Hypothalamus (tissue), 51 donors: ENCODE measurements at regions not wholly inside any gene's neighbourhood (a gene's known extent, or its start where the extent isn't known, plus 50 kb on each side); places are given as distances from the start of the nearest gene placed in this dataset.

ENCODE experiments used
- DNase-seq, 51 donors: peaks; one replicate each; lab custom pipeline; 2025; lab: John Stamatoyannopoulos, UW

- no peak for DNase-seq
Observed at GRCh38 chrX:120819126-120819525, 56.5 kb downstream of the CT47B1 start.

- DNase-seq, result no peak
Observed at GRCh38 chrX:120813982-120814381, 61.7 kb downstream of the CT47B1 start.

DNA sequence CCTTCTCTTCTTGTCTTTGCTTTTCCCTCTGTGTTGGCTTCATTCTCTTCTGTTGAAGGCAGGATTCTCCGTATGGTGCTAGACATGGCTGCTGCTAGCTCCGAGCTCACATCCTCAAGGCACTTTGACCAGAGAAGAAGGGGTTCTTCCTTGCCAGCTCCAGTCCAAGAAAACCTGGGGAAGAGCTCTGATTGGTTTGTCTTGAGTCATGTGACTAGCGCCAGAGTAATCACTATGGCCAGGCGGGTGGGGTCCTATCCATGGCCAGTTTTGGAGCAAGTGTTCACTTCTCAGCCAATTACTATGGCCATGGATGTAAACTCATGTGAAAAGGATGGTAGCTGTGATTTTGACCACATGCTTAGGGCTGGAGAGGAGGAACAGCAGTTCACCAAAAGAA lies 74.2 kb downstream of the CT47B1 start:
- no peak for DNase-seq

GRCh38 chrX:120797188-120797851 lies 78.3 kb downstream of the CT47B1 start:
- DNase-seq, result peak in 1 of 51 donors; percentile 39

DNA sequence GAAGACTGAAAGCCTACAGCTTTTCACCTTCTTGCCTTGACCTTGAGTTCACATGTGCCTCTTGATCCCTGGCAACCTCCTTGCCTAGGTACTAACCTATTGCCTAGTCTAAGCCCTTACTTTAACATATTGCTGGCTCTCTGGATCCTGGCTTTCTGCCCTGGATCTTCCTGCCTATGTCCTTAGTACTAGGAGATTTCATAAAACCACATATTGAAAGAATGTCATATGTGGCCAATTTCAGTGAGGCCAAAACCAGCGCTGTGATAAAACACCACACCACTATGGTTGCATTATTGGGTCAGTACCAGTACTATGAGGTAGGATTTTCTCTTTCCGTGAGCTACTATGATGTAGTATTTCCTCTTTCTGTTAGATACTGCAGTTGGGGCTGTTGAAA lies 80.4 kb downstream of the CT47B1 start:
- DNase-seq, result no peak

- no peak for DNase-seq
Observed at GRCh38 chrX:120794525-120794975, 81.1 kb downstream of the CT47B1 start.

GRCh38 chrX:120793098-120793497 lies 82.6 kb downstream of the CT47B1 start:
- no peak for DNase-seq

GRCh38 chrX:120791013-120791643 lies 84.5 kb downstream of the CT47B1 start:
- peak in 15 of 51 donors; percentile 0 to 34 (median 3) for DNase-seq

GRCh38 chrX:120790552-120790951 lies 85.1 kb downstream of the CT47B1 start:
- no peak for DNase-seq

DNA sequence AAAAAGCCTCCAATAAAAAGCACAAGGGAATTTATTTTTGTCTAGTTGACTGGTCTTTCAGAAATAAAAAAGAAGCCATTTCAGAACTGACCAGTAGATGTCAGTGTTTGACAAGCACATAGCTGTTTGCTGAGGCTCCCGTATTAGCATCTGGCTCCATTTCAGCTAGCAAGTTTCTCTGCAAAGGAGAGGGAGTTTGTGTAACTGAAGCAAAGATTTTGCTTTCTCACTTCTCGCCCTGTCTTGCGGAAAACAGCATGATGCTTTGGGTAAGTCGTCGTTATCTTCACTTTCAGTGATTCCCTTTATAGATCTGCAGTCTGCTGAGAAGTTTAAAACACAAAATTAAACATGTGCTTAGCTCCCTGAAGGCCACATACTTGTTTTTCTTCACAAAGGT lies 85.5 kb downstream of the CT47B1 start:
- peak in 20 of 51 donors; percentile 0 to 38 (median 2) for DNase-seq

- DNase-seq, result no peak
Observed at GRCh38 chrX:120781403-120781802, 94.3 kb downstream of the CT47B1 start.

GRCh38 chrX:120775959-120776358 lies 99.7 kb downstream of the CT47B1 start:
- DNase-seq, result no peak

DNA sequence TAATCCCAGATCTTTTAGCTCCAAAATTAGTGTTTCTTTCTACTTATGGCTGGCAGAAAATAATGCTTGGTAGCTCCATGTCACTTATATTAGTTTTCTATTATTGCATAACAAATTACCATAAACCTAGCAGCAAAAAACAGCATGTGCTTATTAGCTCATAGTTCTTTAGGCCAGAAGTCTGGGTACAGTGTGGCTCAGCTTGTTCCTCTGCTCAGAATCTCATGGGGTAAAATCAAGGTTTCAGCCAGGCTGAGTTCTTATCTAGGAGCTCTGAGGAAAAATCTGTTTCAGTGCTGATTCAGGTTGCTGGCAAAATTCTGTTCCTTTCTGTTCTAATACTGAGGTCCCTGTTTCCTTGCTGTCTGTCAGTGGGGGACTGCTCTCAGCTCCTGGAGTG lies 101.1 kb downstream of the CT47B1 start:
- DNase-seq, result no peak

DNA sequence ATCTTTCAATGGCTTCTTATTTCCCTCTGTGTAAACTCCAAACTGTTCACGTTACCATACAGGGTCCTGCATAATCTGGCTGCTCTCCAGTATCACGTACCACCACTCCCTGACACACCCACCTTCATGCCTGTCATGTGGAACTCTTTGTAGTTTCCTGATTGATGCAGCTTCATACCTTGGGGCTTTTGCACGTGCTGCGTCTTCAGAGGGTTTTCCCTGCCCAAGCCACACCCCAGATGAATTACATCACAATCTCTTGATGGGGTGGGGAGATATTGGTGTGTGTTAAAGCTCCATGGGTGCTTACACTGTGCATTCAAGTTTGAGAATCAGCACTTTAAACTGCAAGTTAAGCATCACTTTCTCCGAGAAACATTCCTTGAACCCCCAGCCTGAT lies 101.9 kb downstream of the CT47B1 start:
- DNase-seq, result no peak

DNA sequence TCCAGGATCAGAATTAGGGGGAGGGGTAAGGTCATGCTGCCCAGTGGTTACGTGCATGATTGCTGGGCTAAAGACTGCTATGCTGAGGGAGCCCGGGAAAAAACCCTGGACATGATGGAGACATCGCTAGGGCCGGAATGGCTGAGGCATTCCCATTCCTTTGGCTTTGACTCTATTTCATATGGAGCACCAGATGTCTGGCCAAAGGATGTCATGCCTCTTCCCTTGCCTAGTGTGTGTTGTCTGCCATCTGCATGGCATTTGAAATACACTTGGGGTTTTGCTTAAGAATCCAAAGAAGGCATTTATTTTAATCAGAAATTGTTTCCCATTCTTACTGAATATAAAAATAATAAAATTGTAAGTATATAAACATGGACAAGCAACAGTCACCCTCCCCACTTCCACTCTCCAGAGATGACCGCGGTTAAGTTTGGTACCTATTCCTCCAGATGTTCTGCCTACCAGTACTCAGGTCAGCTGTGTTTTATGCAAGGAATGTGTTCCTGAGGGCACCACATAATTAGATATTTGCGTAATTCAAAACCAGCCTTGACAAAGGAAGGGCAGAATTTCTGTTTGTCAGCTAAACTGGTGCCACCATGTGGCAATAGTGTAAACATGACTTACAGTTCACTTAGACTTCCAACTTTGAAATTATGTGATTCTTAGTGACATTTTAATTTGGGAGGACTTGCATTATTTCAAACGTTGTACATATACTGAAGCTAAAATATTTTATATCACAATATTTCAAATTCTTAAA lies 105.9 kb downstream of the CT47B1 start:
- DNase-seq, result peak in 2 of 51 donors; percentile 0 to 4

DNA sequence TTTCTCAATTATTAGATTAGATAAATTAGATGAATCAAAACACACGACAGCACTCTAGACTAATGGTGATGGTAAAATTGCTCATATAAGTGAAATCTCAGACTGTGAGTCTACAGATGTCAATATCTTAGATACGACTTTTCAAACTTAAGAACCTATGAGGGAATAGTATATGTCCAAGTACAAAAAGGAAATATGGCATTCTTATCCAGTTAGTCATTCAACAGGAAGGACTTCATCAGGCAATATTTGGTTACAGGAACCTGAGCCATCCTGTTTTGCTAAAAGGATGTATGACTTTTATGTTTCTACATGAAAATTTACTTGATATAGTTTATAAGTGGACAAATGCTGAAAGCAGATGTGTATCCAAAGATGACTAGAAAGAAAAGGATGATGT lies 107.0 kb downstream of the CT47B1 start:
- DNase-seq, result no peak

- DNase-seq, result no peak
Observed at GRCh38 chrX:120768254-120768653, 107.4 kb downstream of the CT47B1 start.

- no peak for DNase-seq
Observed at GRCh38 chrX:120763269-120763668, 112.4 kb downstream of the CT47B1 start.

GRCh38 chrX:120761810-120762209 lies 113.9 kb downstream of the CT47B1 start:
- DNase-seq, result no peak

DNA sequence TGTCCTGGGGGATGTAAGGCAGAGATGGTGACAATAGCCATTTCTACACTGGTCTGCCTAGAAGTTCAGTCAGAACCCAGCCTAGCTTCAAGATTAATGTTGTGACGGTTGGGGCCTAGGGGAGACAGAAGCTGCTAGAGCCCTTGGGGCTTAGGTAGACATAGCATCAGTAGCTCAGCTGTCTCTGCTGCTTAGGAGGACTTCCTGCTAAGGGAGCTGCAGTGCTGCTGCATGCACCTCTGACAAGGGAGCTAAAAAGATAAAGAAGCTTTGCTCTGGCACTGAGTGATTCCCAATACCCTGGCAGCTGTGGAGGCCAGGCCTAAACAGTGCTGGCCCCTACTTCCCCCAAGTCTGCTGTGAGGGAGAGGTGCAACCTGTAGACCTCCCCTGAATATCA lies 116.0 kb downstream of the CT47B1 start:
- no peak for DNase-seq

DNA sequence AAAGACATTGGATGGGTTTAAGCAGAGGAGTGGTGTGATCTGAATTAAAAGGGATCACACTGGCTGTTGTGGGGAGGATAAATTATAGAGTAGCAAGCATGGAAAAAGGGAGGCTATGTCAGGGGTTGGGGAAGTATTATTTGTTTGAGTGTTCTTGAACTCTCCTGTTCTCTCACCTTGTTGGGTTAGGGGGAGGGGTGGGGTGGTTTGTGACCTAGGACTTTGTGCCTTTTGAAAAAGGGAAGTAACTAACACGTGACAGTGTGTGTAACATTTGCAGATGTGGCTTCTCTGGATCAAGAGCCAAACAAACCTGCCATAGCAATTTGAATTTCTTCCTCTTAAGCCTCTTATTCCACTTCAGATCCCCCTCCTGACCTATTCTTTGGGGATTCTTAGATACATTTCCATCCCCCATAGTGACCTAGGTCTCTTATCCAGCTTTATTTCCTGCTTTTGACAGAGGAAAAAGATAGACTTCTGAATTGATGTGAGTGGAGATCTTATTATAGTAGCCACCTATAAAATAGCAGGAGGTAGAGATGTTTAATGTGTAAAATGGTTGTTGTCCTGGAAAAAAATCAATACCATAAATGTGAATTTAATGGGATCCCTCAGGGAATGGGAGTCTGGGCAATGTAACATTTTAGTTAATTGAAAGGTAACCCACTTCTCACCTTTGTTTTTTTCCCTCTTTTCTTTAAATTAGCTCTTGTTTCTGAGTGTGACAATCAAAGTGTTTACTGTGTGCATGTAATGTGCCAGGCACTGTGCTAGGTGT lies 120.4 kb downstream of the CT47B1 start:
- DNase-seq, result no peak
